ENCODE measurements at regions not wholly inside any gene's neighbourhood (a gene's known extent, or its start where the extent isn't known, plus 50 kb on each side); places are given as distances from the start of the nearest gene placed in this dataset.

DNA sequence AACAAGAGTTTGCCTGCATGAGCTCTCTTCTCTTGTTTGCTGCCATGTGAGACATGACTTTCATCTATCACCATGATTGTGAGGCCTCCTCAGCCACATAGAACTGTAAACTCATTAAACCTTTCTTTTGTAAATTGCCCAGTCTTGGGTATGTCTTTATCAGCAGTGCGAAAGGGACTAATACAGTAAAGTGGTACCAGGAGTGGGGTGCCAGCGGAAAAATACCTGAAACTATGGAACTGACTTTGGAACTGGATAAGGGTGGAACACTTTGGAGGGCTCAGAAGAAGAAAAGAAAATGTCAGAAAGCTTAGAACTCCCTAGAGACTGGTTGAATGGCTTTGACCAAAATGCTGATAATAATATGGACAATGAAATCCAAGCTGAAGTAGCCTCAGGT lies 260.9 kb downstream of the DSC3 start:
- no peak for TF ChIP-seq CTCF (IDR thresholded peaks at IDR 0.05)
- TF ChIP-seq ZFX (IDR thresholded peaks at IDR 0.05; ENCODE audit: borderline replicate concordance) = no peak
